ENCODE measurements at regions not wholly inside any gene's neighbourhood (a gene's known extent, or its start where the extent isn't known, plus 50 kb on each side); places are given as distances from the start of the nearest gene placed in this dataset.

- Histone ChIP-seq H3K4me1 (ENCODE audit: control insufficient read depth, insufficient read depth, low read length) (peaks cover 4% of the 10 kb centered on the region), H3K27ac (ENCODE audit: low read depth, low read length) (peak overlapping the region; percentile 38), H3K36me3 (ENCODE audit: control insufficient read depth, insufficient read depth, low read length) (no peaks in the 10 kb centered on the region), H3K4me3 (ENCODE audit: low read length) (no peak overlapping the region), H3K9me3 (ENCODE audit: control insufficient read depth, low read length) (no peaks in the 10 kb centered on the region), H3K9ac (ENCODE audit: extremely low read depth, low read length, poor library complexity, severe bottlenecking) (no peak overlapping the region), H3K27me3 (ENCODE audit: control insufficient read depth, insufficient read depth, low read length, poor library complexity, severe bottlenecking) (peaks cover 47% of the 10 kb centered on the region)
- Mint-ChIP-seq H3K27ac (no peak overlapping the region), H3K36me3 (ENCODE audit: low read depth) (no peaks in the 10 kb centered on the region), H3K9me3 (no peaks in the 10 kb centered on the region), H3K4me1 (peaks cover 20% of the 10 kb centered on the region), H3K4me3 (no peak overlapping the region), H3K27me3 (ENCODE audit: insufficient read depth) (peaks cover 71% of the 10 kb centered on the region)
- 75 to 90% methylated on average over 8 of the region's 8 CpGs for WGBS, 2 experiments (ENCODE audit: insufficient coverage in 1 of 2, insufficient read length in 1 of 2)
- no peak for DNase-seq
- TF ChIP-seq CTCF (conservative IDR thresholded peaks at IDR 0.05), result no peak
Observed at GRCh38 chr16:86729686-86730085, 151.3 kb downstream of the FOXL1 start.

- no peaks in the 10 kb centered on the region for H3K36me3 ChIP-seq (ENCODE audit: control insufficient read depth, insufficient read depth, low read length)
- Mint-ChIP-seq H3K36me3 (ENCODE audit: low read depth) (no peaks in the 10 kb centered on the region), H3K4me3 (no peak overlapping the region), H3K27me3 (ENCODE audit: insufficient read depth) (peaks cover 71% of the 10 kb centered on the region), H3K27ac (no peak overlapping the region), H3K9me3 (no peaks in the 10 kb centered on the region), H3K4me1 (peaks cover 24% of the 10 kb centered on the region)
- H3K9ac ChIP-seq (ENCODE audit: extremely low read depth, low read length, poor library complexity, severe bottlenecking), result no peak overlapping the region
- no peak for DNase-seq
- no peak overlapping the region for H3K27ac ChIP-seq (ENCODE audit: low read depth, low read length)
- peaks cover 8% of the 10 kb centered on the region for H3K4me1 ChIP-seq (ENCODE audit: control insufficient read depth, insufficient read depth, low read length)
- 60 to 90% methylated on average over 1 to 5 of the region's 5 CpGs for WGBS, 2 experiments (ENCODE audit: insufficient coverage in 1 of 2, insufficient read length in 1 of 2)
- no peak overlapping the region for H3K4me3 ChIP-seq (ENCODE audit: low read length)
- H3K9me3 ChIP-seq (ENCODE audit: control insufficient read depth, low read length), result no peaks in the 10 kb centered on the region
- peaks cover 47% of the 10 kb centered on the region for H3K27me3 ChIP-seq (ENCODE audit: control insufficient read depth, insufficient read depth, low read length, poor library complexity, severe bottlenecking)
- TF ChIP-seq CTCF (conservative IDR thresholded peaks at IDR 0.05), result no peak
Observed at GRCh38 chr16:86730086-86730485, 151.7 kb downstream of the FOXL1 start.

GRCh38 chr16:86730597-86730996, 152.2 kb downstream of the FOXL1 start:
- H3K27me3 Mint-ChIP-seq (ENCODE audit: insufficient read depth), result peaks cover 68% of the 10 kb centered on the region
- H3K4me3 Mint-ChIP-seq, result no peak overlapping the region
- 74 to 75% methylated on average over 11 to 12 of the region's 12 CpGs for WGBS, 2 experiments (ENCODE audit: insufficient coverage in 1 of 2, insufficient read length in 1 of 2)

More at GRCh38 chr16:86730597-86730996, 152.2 kb downstream of the FOXL1 start:
- no peak overlapping the region for H3K27ac ChIP-seq (ENCODE audit: low read depth, low read length)
- Mint-ChIP-seq H3K9me3 (no peaks in the 10 kb centered on the region), H3K4me1 (peaks cover 29% of the 10 kb centered on the region), H3K36me3 (ENCODE audit: low read depth) (no peaks in the 10 kb centered on the region), H3K27ac (no peak overlapping the region)
- TF ChIP-seq CTCF (conservative IDR thresholded peaks at IDR 0.05), result no peak
- H3K36me3 ChIP-seq (ENCODE audit: control insufficient read depth, insufficient read depth, low read length), result no peaks in the 10 kb centered on the region
- H3K4me1 ChIP-seq (ENCODE audit: control insufficient read depth, insufficient read depth, low read length), result peaks cover 8% of the 10 kb centered on the region
- H3K9ac ChIP-seq (ENCODE audit: extremely low read depth, low read length, poor library complexity, severe bottlenecking), result no peak overlapping the region
- H3K4me3 ChIP-seq (ENCODE audit: low read length), result no peak overlapping the region
- no peaks in the 10 kb centered on the region for H3K9me3 ChIP-seq (ENCODE audit: control insufficient read depth, low read length)
- H3K27me3 ChIP-seq (ENCODE audit: control insufficient read depth, insufficient read depth, low read length, poor library complexity, severe bottlenecking), result peaks cover 47% of the 10 kb centered on the region
- no peak for DNase-seq

All from endodermal cell (in vitro differentiated cells).